ENCODE measurements at regions not wholly inside any gene's neighbourhood (a gene's known extent, or its start where the extent isn't known, plus 50 kb on each side); places are given as distances from the start of the nearest gene placed in this dataset.

DNA sequence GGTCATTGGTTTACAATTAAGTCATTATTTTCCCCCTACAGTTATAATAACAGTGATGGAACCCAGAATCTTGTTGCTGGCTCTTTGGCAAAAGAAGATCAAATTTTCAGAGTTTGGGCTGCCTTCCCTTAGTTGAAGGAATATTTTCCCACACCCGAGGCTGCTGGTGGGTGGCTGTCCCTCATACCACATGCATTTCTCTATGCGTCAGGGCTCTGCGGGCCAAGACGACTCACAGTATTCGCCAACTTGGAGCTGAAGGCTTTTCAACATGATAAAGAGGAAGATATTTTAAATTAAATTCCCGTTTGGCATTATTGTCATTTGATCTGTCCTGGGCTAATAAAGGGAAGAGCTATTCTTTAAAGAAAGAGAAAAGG lies 102.2 kb upstream of the SASH1 start:
- Histone ChIP-seq H3K4me1 (ENCODE audit: control insufficient read depth in 2 of 2, insufficient read depth in 2 of 2, low read length in 2 of 2) (peaks cover 4 to 21% of the 10 kb centered on the region in 2 donors), H3K4me3 (ENCODE audit: low read length in 2 of 2) (no peak overlapping the region), H3K36me3 (ENCODE audit: control insufficient read depth in 2 of 2, insufficient read depth in 2 of 2, low read length in 1 of 2) (no peaks in the 10 kb centered on the region), H3K9me3 (ENCODE audit: control insufficient read depth in 2 of 2, insufficient read depth in 1 of 2, low read length in 1 of 2) (no peaks in the 10 kb centered on the region), H3K27me3 (ENCODE audit: control insufficient read depth in 2 of 2, insufficient read depth in 1 of 2, low read length in 1 of 2) (peaks cover 0 to 12% of the 10 kb centered on the region in 2 donors), H3K27ac (ENCODE audit: low read depth in 1 of 2, low read length in 1 of 2) (no peak overlapping the region)
- 89% methylated on average over 6 of the region's 6 CpGs for WGBS
- DNase-seq (ENCODE audit: low read depth in 6 of 9, low spot score in 9 of 9) = no peak

DNA sequence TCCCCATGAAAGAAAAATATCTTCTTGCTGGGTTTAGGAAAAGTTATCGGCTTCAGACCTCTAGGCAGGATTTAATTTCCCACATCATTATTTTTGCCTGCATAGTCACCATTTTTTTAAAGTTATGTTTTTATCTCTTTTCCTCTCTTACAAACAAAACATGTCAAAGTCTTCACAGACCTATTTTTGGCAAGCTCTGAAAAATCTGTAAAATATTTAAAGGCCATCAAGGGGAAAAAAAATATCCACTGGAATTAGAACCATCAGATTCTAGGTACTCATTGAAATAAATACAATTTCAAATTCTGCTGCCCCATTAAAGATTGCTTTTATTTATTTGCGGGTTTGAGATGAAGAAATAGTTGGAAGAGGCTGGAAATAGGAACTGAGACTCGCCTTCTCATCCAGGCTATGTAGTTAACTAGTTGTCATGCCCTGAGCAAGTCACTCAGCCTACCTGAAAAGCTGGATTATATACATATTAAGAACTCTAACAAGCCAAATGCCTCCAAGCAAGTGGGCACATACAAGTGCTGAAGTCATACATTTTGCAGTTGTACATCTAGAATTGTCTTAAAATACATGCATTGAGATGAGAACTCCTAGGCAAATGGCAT lies 101.7 kb upstream of the SASH1 start:
- Histone ChIP-seq H3K4me1 (ENCODE audit: control insufficient read depth in 2 of 2, insufficient read depth in 2 of 2, low read length in 2 of 2) (peaks cover 4 to 23% of the 10 kb centered on the region in 2 donors), H3K27ac (ENCODE audit: low read depth in 1 of 2, low read length in 1 of 2) (no peak overlapping the region), H3K9me3 (ENCODE audit: control insufficient read depth in 2 of 2, insufficient read depth in 1 of 2, low read length in 1 of 2) (no peaks in the 10 kb centered on the region), H3K4me3 (ENCODE audit: low read length in 2 of 2) (no peak overlapping the region), H3K27me3 (ENCODE audit: control insufficient read depth in 2 of 2, insufficient read depth in 1 of 2, low read length in 1 of 2) (peaks cover 0 to 12% of the 10 kb centered on the region in 2 donors), H3K36me3 (ENCODE audit: control insufficient read depth in 2 of 2, insufficient read depth in 2 of 2, low read length in 1 of 2) (no peaks in the 10 kb centered on the region)
- DNase-seq (ENCODE audit: low read depth in 6 of 9, low spot score in 9 of 9) = no peak
- WGBS = 91% methylated on average over 3 of the region's 3 CpGs

DNA sequence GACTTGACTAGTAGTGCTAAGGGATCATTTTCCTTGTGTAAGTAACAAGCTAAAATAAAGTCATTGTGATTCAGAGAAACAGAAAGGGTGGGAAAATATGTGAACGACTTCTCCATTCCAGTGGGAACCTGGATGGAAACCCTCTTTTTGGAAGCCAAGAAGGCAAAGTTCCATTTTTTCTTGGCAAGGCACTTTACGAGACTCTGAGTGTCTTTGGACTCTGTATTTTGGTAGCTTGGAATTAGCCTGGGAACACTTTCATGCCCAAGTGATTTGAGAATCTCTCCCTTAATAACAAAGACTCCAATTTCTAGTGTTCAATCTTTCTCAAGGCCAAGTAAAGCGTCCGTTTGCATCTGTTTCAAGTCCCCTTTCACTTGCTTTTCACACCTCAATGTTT lies 100.5 kb upstream of the SASH1 start:
- Histone ChIP-seq H3K9me3 (ENCODE audit: control insufficient read depth in 2 of 2, insufficient read depth in 1 of 2, low read length in 1 of 2) (no peaks in the 10 kb centered on the region), H3K4me3 (ENCODE audit: low read length in 2 of 2) (no peak overlapping the region), H3K4me1 (ENCODE audit: control insufficient read depth in 2 of 2, insufficient read depth in 2 of 2, low read length in 2 of 2) (peaks cover 4 to 23% of the 10 kb centered on the region in 2 donors), H3K27ac (ENCODE audit: low read depth in 1 of 2, low read length in 1 of 2) (no peak overlapping the region), H3K36me3 (ENCODE audit: control insufficient read depth in 2 of 2, insufficient read depth in 2 of 2, low read length in 1 of 2) (no peaks in the 10 kb centered on the region), H3K27me3 (ENCODE audit: control insufficient read depth in 2 of 2, insufficient read depth in 1 of 2, low read length in 1 of 2) (peaks cover 0 to 12% of the 10 kb centered on the region in 2 donors)
- WGBS = 93% methylated on average over 4 of the region's 4 CpGs
- no peak for DNase-seq (ENCODE audit: low read depth in 6 of 9, low spot score in 9 of 9)

DNA sequence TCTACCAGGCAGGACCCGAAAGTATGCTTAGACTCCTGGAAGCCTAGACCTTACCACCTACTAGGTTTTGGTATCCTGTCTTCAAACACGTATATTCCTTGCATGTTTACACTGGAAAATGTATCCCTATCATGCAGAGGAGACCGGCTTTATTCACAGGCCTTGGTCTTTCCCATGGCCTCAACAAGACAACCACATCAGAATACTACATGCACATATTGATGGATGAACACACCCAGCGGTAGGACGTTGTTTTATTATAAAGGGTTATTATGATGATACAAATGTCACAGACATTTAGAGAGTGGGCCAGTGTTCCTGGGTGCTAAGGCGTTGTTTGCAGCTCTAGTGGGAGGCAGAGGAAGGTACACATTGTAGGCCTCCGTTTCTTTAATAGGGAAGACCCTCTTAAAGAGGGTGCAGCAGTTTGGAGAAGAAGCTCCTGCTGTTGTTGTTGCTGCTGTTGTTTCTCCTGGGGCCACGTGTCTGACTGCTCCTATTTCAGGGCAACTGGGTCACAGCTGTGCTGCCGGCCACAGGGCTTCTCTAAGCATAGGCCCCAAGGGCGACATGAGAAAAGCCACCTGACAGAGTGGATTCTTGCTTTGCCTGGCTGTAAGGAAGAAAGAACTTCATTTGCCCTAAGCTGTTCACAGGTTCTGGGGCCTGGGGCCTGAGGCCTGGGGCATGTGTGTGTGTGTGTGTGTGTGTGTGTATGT lies 98.3 kb upstream of the SASH1 start:
- H3K36me3 ChIP-seq (ENCODE audit: control insufficient read depth in 2 of 2, insufficient read depth in 2 of 2, low read length in 1 of 2) = no peaks in the 10 kb centered on the region
- 83% methylated on average over 10 of the region's 10 CpGs for WGBS
- peak overlapping the region; percentile 42 to 85 for H3K27ac ChIP-seq (ENCODE audit: low read depth in 1 of 2, low read length in 1 of 2)
- H3K4me3 ChIP-seq (ENCODE audit: low read length in 2 of 2) = no peak overlapping the region
- H3K27me3 ChIP-seq (ENCODE audit: control insufficient read depth in 2 of 2, insufficient read depth in 1 of 2, low read length in 1 of 2) = peaks cover 2 to 11% of the 10 kb centered on the region in 2 donors
- H3K9me3 ChIP-seq (ENCODE audit: control insufficient read depth in 2 of 2, insufficient read depth in 1 of 2, low read length in 1 of 2) = no peaks in the 10 kb centered on the region
- peaks cover 8 to 27% of the 10 kb centered on the region in 2 donors for H3K4me1 ChIP-seq (ENCODE audit: control insufficient read depth in 2 of 2, insufficient read depth in 2 of 2, low read length in 2 of 2)
- peak in 6 of 9 donors; percentile 22 to 77 (median 62) for DNase-seq (ENCODE audit: low read depth in 6 of 9, low spot score in 9 of 9)

DNA sequence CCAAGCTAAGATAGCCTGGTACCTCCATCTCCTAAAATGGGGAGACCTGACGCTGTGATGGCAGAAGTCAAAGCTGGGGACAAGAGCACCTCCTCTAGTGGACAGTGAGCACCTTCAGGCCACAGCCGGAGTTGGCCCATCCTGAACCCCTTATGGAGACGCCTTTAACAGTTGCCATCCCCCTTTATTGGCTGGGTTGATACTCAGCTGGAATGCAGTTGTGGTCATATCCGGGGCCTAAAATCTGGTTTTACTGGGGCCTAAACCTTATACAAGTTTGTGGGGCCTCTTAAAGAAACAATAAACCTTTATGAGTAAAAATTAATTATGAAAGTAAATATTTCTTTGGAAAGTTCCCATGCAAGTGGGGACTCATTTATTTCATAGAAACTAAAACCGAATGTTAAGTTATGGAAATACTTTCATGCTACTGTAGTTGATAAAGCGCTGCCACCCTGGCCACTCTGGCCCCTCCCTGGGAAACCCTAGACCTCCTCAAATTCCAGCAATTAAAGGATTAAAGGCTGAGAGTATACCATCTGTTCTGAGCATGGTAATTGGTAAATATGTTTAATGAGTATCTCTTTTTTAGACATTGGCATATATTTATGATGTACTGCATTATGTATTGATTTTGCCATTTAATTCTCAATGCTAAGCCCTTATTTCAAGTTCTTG lies 95.1 kb upstream of the SASH1 start:
- WGBS = 97% methylated on average over 6 of the region's 6 CpGs

DNA sequence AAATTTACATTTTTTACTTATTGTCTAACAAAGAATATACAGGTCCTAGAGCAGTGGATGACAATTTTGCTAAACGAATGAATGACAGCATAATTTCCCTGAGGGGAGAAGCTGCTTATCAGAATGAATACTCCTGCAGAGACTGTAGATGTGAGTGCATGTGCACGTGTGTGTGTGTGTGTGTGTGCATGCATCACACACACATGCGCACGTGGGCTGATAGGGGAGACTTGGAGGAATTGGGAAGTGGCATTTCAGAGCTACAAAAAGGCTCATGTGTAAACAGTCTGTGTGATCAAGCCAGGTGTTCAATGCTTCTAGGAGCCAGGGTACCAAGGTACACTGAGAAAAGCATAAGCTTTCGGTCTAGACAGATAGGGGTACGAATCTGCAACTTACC lies 93.5 kb upstream of the SASH1 start:
- H3K9me3 ChIP-seq (ENCODE audit: control insufficient read depth in 2 of 2, insufficient read depth in 1 of 2, low read length in 1 of 2) = no peaks in the 10 kb centered on the region
- H3K4me3 ChIP-seq (ENCODE audit: low read length in 2 of 2) = no peak overlapping the region
- WGBS = 91% methylated on average over 6 of the region's 6 CpGs
- DNase-seq (ENCODE audit: low read depth in 6 of 9, low spot score in 9 of 9) = peak in 2 of 9 donors; percentile 15 to 24
- H3K36me3 ChIP-seq (ENCODE audit: control insufficient read depth in 2 of 2, insufficient read depth in 2 of 2, low read length in 1 of 2) = no peaks in the 10 kb centered on the region
- peaks cover 2% of the 10 kb centered on the region in 2 donors for H3K27me3 ChIP-seq (ENCODE audit: control insufficient read depth in 2 of 2, insufficient read depth in 1 of 2, low read length in 1 of 2)
- peak overlapping the region in 1 of 2 donors; percentile 10 for H3K27ac ChIP-seq (ENCODE audit: low read depth in 1 of 2, low read length in 1 of 2)
- peaks cover 9 to 27% of the 10 kb centered on the region in 2 donors for H3K4me1 ChIP-seq (ENCODE audit: control insufficient read depth in 2 of 2, insufficient read depth in 2 of 2, low read length in 2 of 2)

More for the DNA sequence above, 95.1 kb upstream of the SASH1 start:
- Histone ChIP-seq H3K4me3 (ENCODE audit: low read length in 2 of 2) (no peak overlapping the region), H3K27ac (ENCODE audit: low read depth in 1 of 2, low read length in 1 of 2) (no peak overlapping the region), H3K9me3 (ENCODE audit: control insufficient read depth in 2 of 2, insufficient read depth in 1 of 2, low read length in 1 of 2) (no peaks in the 10 kb centered on the region), H3K4me1 (ENCODE audit: control insufficient read depth in 2 of 2, insufficient read depth in 2 of 2, low read length in 2 of 2) (peaks cover 12 to 35% of the 10 kb centered on the region in 2 donors), H3K27me3 (ENCODE audit: control insufficient read depth in 2 of 2, insufficient read depth in 1 of 2, low read length in 1 of 2) (peaks cover 2% of the 10 kb centered on the region in 2 donors), H3K36me3 (ENCODE audit: control insufficient read depth in 2 of 2, insufficient read depth in 2 of 2, low read length in 1 of 2) (no peaks in the 10 kb centered on the region)
- no peak for DNase-seq (ENCODE audit: low read depth in 6 of 9, low spot score in 9 of 9)

DNA sequence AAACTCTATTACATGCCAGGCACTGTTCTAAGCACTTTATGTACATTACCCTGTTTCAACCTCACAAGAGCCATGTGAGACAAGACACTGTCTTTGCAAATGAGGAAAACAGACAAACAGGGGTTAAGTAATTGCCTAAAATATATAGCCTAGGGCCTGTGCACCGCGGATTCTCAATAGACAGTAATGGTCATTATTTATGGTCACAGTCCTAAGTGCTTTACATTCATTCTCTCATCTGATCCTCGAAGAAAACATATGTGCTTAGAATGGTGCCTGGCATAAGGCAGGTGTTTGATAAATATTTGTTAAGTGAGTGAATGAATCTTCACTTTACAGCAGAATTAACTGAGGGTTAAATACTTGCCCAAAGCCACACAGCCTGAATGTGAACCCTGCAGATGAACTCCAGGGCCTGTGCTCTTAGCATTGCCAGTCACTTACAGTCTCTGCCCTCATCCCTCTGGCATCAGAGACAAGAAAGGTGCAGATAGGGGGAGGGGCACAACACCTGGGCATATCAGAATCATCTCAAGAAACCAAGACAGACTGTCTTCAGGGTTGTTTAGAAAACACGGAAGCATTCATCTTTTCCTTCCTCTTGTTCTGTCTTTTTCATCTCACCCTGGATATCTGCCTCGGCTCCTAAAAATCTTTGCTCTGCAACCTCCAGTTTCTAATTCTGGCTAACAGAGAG lies 92.8 kb upstream of the SASH1 start:
- Histone ChIP-seq H3K4me1 (ENCODE audit: control insufficient read depth in 2 of 2, insufficient read depth in 2 of 2, low read length in 2 of 2) (peaks cover 7 to 20% of the 10 kb centered on the region in 2 donors), H3K4me3 (ENCODE audit: low read length in 2 of 2) (no peak overlapping the region), H3K36me3 (ENCODE audit: control insufficient read depth in 2 of 2, insufficient read depth in 2 of 2, low read length in 1 of 2) (no peaks in the 10 kb centered on the region), H3K27ac (ENCODE audit: low read depth in 1 of 2, low read length in 1 of 2) (peak overlapping the region in 1 of 2 donors; percentile 45), H3K27me3 (ENCODE audit: control insufficient read depth in 2 of 2, insufficient read depth in 1 of 2, low read length in 1 of 2) (peaks cover 2% of the 10 kb centered on the region in 2 donors), H3K9me3 (ENCODE audit: control insufficient read depth in 2 of 2, insufficient read depth in 1 of 2, low read length in 1 of 2) (no peaks in the 10 kb centered on the region)
- DNase-seq (ENCODE audit: low read depth in 6 of 9, low spot score in 9 of 9) = peak in 4 of 9 donors; percentile 38 to 70 (median 64)
- WGBS = 86% methylated on average over 5 of the region's 5 CpGs

DNA sequence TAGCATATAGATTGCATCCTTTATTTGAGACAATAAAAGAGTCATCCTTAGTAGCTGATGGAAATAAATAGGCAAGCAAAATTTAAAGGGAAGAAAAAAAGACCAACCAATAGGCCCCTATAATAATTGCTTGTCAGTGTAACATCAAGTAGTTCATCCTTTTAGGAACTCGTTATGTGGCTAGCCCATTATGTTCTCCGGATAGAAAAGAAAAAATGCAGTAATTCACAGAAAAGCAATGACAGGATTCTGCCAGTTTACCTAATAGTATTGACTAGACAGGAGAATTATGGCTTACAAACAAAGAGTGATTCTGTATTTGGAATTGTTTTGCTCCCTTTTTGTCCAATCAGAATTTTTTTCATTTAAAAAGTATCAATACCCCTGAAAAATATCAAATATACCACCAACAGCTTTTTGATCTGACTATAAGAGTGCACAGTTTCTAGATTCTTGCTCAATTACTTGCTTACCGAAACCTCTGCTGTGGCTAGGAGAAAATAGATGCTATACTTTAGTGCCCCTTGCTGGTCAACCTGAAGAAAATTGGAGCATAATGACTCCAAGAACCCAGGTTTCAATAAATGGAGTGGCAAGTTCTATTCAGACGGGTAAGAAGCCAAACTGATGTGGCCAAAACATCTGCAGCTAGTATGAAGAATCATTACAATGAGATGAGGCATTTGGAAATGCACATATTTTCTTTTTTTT lies 91.5 kb upstream of the SASH1 start:
- 72% methylated on average over 4 of the region's 4 CpGs for WGBS
- H3K9me3 ChIP-seq (ENCODE audit: control insufficient read depth in 2 of 2, insufficient read depth in 1 of 2, low read length in 1 of 2) = no peaks in the 10 kb centered on the region
- peaks cover 7 to 12% of the 10 kb centered on the region in 2 donors for H3K4me1 ChIP-seq (ENCODE audit: control insufficient read depth in 2 of 2, insufficient read depth in 2 of 2, low read length in 2 of 2)
- peaks cover 2% of the 10 kb centered on the region in 2 donors for H3K27me3 ChIP-seq (ENCODE audit: control insufficient read depth in 2 of 2, insufficient read depth in 1 of 2, low read length in 1 of 2)
- H3K4me3 ChIP-seq (ENCODE audit: low read length in 2 of 2) = no peak overlapping the region
- no peak overlapping the region for H3K27ac ChIP-seq (ENCODE audit: low read depth in 1 of 2, low read length in 1 of 2)
- peak in 4 of 9 donors; percentile 17 to 62 (median 32) for DNase-seq (ENCODE audit: low read depth in 6 of 9, low spot score in 9 of 9)
- H3K36me3 ChIP-seq (ENCODE audit: control insufficient read depth in 2 of 2, insufficient read depth in 2 of 2, low read length in 1 of 2) = no peaks in the 10 kb centered on the region

Data from thymus (tissue), 11 donors.